ENCODE measurements at regions not wholly inside any gene's neighbourhood (a gene's known extent, or its start where the extent isn't known, plus 50 kb on each side); places are given as distances from the start of the nearest gene placed in this dataset.

DNA sequence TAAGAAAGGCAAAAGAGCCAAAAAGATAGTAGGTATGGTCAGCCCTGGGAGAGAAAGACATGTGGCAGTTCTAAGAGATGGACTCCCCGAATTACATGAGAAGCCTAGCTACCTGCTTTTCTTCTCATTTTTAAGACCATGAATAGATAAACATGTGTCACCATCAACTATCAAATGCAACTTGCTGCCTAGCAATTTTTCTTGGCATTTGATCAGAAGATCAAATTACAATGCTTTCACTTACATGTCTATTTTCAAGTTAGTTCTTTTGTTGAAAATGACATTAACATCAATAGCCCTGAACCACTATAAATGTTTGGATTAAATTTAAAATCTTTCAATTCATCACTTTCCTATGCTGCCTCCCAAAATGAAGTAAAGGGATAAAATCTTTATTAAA lies 212.3 kb downstream of the HHIPL2 start:
- Histone ChIP-seq H3K9ac (ENCODE audit: low read depth, low read length, poor library complexity, severe bottlenecking) (no peak overlapping the region), H4K20me1 (ENCODE audit: insufficient read depth, low read length, poor library complexity, severe bottlenecking) (no peaks in the 10 kb centered on the region), H3K4me3 (ENCODE audit: low read length, poor library complexity, severe bottlenecking) (no peak overlapping the region), H3K79me2 (ENCODE audit: insufficient read depth, low read length) (no peaks in the 10 kb centered on the region), H2AFZ (ENCODE audit: low read length) (no peak overlapping the region), H3K27me3 (ENCODE audit: insufficient read depth, low read length, poor library complexity, severe bottlenecking) (no peaks in the 10 kb centered on the region), H3K4me2 (ENCODE audit: low read depth, low read length, poor library complexity, severe bottlenecking) (no peak overlapping the region), H3F3A (ENCODE audit: low read depth) (no peaks in the 10 kb centered on the region), H3K4me1 (ENCODE audit: insufficient read depth, low read length, poor library complexity, severe bottlenecking) (no peaks in the 10 kb centered on the region), H3K9me3 (ENCODE audit: insufficient read depth, low read depth, low read length) (no peaks in the 10 kb centered on the region), H3K36me3 (ENCODE audit: insufficient read depth, low read length) (no peaks in the 10 kb centered on the region), H3K9me2 (replicated peaks; ENCODE audit: low read depth, low read length) (no peaks in the 10 kb centered on the region)
- TF ChIP-seq, protein P1, sequence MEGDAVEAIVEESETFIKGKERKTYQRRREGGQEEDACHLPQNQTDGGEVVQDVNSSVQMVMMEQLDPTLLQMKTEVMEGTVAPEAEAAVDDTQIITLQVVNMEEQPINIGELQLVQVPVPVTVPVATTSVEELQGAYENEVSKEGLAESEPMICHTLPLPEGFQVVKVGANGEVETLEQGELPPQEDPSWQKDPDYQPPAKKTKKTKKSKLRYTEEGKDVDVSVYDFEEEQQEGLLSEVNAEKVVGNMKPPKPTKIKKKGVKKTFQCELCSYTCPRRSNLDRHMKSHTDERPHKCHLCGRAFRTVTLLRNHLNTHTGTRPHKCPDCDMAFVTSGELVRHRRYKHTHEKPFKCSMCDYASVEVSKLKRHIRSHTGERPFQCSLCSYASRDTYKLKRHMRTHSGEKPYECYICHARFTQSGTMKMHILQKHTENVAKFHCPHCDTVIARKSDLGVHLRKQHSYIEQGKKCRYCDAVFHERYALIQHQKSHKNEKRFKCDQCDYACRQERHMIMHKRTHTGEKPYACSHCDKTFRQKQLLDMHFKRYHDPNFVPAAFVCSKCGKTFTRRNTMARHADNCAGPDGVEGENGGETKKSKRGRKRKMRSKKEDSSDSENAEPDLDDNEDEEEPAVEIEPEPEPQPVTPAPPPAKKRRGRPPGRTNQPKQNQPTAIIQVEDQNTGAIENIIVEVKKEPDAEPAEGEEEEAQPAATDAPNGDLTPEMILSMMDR (conservative IDR thresholded peaks at IDR 0.05; ENCODE audit: low read length): no peak

DNA sequence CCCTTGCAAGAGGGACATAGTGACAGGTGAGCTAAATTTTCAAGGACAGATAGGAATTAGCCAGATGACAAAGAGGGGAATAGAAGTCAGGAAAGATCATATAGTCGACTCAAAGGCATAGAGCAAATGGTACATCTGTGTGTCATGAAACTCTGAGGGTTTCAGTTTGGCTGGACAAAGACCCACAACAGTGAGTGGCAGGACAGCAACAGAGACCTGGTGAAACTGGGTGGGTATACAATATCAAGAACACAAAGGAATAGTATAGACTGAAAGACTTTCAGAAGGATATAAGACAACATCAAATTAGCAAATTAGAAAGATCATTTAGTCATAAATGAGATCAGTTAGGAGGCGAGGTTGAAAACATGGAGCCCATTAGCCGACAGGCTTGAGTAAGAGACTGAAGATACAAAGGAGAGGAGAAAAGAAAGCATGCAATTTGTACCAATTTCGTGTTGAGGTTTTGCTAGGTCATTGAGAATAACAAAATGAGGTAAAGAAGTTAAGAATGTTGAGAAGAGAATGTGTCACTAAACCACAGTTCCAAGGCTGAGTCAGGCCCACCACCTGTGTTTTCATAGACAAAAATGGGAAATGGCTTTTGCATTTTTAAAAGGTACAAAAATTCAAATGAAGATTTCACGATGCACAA lies 213.8 kb downstream of the HHIPL2 start:
- Histone ChIP-seq H3K4me2 (ENCODE audit: low read depth, low read length, poor library complexity, severe bottlenecking) (no peak overlapping the region), H3F3A (ENCODE audit: low read depth) (no peaks in the 10 kb centered on the region), H3K79me2 (ENCODE audit: insufficient read depth, low read length) (no peaks in the 10 kb centered on the region), H3K9me2 (replicated peaks; ENCODE audit: low read depth, low read length) (no peaks in the 10 kb centered on the region), H3K4me1 (ENCODE audit: insufficient read depth, low read length, poor library complexity, severe bottlenecking) (no peaks in the 10 kb centered on the region), H2AFZ (ENCODE audit: low read length) (no peak overlapping the region), H3K9me3 (ENCODE audit: insufficient read depth, low read depth, low read length) (no peaks in the 10 kb centered on the region), H3K27me3 (ENCODE audit: insufficient read depth, low read length, poor library complexity, severe bottlenecking) (no peaks in the 10 kb centered on the region), H3K36me3 (ENCODE audit: insufficient read depth, low read length) (no peaks in the 10 kb centered on the region), H3K4me3 (ENCODE audit: low read length, poor library complexity, severe bottlenecking) (no peak overlapping the region), H3K9ac (ENCODE audit: low read depth, low read length, poor library complexity, severe bottlenecking) (no peak overlapping the region), H4K20me1 (ENCODE audit: insufficient read depth, low read length, poor library complexity, severe bottlenecking) (no peaks in the 10 kb centered on the region)
- TF ChIP-seq EZH2phosphoT487 (IDR thresholded peaks at IDR 0.05; ENCODE audit: borderline replicate concordance): no peak
- TF ChIP-seq, protein P1 (conservative IDR thresholded peaks at IDR 0.05; ENCODE audit: low read length): no peak

DNA sequence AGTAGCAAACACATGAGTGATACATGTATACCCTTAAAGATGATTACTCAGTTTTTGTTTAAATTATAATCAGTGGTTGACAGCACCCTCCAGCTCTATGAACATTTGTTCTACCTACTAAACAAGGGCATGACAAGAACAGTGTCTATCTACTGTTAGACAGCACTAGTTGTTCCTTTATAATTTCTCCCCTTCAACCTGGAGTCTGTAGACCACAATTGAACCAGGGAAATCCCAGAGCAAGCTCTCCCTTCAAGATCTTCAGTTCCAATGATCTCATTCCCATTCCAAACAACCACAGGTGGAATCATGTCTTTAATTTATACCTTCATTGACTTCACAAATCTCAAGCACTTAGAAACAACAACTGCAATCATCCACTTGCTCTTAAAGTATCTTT lies 216.1 kb downstream of the HHIPL2 start:
- Histone ChIP-seq H3K79me2 (ENCODE audit: insufficient read depth, low read length) (no peaks in the 10 kb centered on the region), H2AFZ (ENCODE audit: low read length) (no peak overlapping the region), H3K4me2 (ENCODE audit: low read depth, low read length, poor library complexity, severe bottlenecking) (no peak overlapping the region), H3K27me3 (ENCODE audit: insufficient read depth, low read length, poor library complexity, severe bottlenecking) (no peaks in the 10 kb centered on the region), H3K9me2 (replicated peaks; ENCODE audit: low read depth, low read length) (no peaks in the 10 kb centered on the region), H3K9ac (ENCODE audit: low read depth, low read length, poor library complexity, severe bottlenecking) (no peak overlapping the region), H3K36me3 (ENCODE audit: insufficient read depth, low read length) (no peaks in the 10 kb centered on the region), H4K20me1 (ENCODE audit: insufficient read depth, low read length, poor library complexity, severe bottlenecking) (no peaks in the 10 kb centered on the region), H3K9me3 (ENCODE audit: insufficient read depth, low read depth, low read length) (no peaks in the 10 kb centered on the region), H3K4me1 (ENCODE audit: insufficient read depth, low read length, poor library complexity, severe bottlenecking) (peaks cover 4% of the 10 kb centered on the region), H3K4me3 (ENCODE audit: low read length, poor library complexity, severe bottlenecking) (no peak overlapping the region), H3F3A (ENCODE audit: low read depth) (no peaks in the 10 kb centered on the region)
- TF ChIP-seq EZH2phosphoT487 (IDR thresholded peaks at IDR 0.05; ENCODE audit: borderline replicate concordance): no peak
- TF ChIP-seq, protein P1 (conservative IDR thresholded peaks at IDR 0.05; ENCODE audit: low read length): no peak
